Erythroblast (primary cell): ENCODE measurements at regions not wholly inside any gene's neighbourhood (a gene's known extent, or its start where the extent isn't known, plus 50 kb on each side); places are given as distances from the start of the nearest gene placed in this dataset.

Experiments
- GATA1 ChIP-seq: IDR thresholded peaks from 2 replicates; pipeline ENCODE4 v1.6.1; 2011; ENCODE audit warnings: low read depth, mild to moderate bottlenecking, control low read depth, low read length, moderate library complexity
- POLR2A ChIP-seq: IDR thresholded peaks from 2 replicates; pipeline ENCODE4 v1.6.1; 2011; ENCODE audit warnings: mild to moderate bottlenecking, low read length

DNA sequence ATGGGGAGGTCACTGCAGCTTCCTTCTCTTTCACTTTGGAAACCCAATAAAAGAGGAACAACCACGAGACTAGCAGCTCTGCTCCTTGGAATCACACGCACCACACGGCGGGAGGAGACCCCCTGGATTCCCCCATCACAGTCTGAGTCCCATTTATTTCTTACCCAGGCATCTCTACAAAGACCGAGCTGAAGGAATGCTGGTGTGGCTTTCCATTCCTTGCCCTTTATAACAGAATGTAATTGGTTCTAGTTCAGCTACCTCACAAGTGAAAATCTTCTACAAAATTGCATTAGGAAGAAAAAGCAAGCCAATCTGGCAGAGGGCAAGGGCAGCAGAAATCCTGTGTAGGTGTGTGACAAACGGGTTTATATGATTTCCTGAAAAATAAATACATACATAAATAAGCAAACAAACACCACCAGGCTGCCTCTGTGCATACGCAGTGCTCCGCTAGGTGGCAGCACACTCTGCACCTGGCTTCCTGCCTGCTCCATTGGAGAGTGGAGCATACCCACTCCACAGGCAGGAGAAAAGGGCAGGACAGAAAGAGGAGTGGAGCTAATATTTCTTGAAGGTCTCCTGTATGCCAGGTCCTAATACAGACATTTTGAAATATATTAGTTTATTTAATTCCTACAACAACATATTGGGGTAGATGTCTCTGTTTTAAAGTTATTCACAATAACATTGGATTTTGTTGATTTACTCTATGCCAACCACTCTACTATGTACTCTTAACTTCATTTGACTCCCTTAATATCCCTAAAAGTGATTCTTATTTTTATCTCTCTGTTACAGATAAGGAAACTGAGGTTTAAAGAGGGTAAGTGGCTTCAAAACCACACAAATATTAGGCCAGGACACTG, 673.1 kb downstream of the KCNA4 start:
- no peak for TF ChIP-seq GATA1
- TF ChIP-seq POLR2A = no peak
